ENCODE measurements at regions not wholly inside any gene's neighbourhood (a gene's known extent, or its start where the extent isn't known, plus 50 kb on each side); places are given as distances from the start of the nearest gene placed in this dataset.

- no peak for TF ChIP-seq POLR2A (IDR thresholded peaks at IDR 0.05; ENCODE audit: low read length)
- no peak for TF ChIP-seq GATA1 (IDR thresholded peaks at IDR 0.05; ENCODE audit: low read depth, low read length)
Measured at GRCh38 chr5:112528928-112529327, 109.9 kb upstream of the EPB41L4A start.

Measured in erythroblast (primary cell).